HPDE6-E6E7 (cell line): ENCODE measurements at regions not wholly inside any gene's neighbourhood (a gene's known extent, or its start where the extent isn't known, plus 50 kb on each side); places are given as distances from the start of the nearest gene placed in this dataset.

Experiments
- DNase-seq: peaks from one replicate; pipeline ENCODE4 v3.0.0; 2011; ENCODE audit warnings: missing footprints; ENCODE audit errors: extremely low spot score

DNA sequence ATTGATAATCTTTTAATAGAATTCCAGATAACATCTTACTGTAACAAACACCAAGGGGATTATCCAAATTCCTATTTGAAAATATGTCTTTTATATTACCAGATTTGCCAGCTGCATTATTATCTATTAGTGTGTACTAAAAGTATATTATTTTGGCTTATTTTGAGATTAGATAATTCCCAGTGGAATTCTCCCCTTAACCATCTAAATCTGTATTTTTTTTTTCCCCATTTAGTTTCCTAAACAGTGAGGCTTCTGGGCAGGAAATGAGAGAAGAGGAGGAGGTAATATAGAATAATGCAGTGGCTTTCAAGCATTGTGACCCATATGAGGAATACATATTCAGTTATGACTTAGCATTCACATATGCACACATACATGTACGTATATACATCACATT, 53.5 kb upstream of the ABL1 start:
- DNase-seq: no peak

GRCh38 chr9:130782886-130783530, 52.0 kb upstream of the ABL1 start:
- no peak for DNase-seq

DNA sequence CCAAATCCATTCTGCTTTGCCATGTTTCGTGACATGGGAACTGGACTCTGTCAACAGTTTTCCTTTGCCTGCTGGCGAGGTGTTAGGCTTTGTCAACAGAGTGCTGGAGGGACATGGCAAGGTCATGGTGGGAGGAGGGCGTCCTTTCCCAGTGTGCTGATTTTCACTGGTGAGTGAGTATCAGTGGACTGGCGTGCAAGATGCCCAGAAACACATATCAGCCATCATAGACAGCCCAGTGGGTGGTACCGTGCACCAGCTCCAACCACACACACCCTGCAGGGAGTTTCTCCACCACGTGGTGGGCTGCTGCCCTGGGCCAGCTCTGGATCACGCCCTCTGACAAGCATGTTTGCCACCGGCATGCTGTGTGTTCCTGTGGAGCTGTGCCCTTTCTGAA, 50.0 kb upstream of the ABL1 start:
- no peak for DNase-seq
